Neutrophil (primary cell): ENCODE measurements at regions not wholly inside any gene's neighbourhood (a gene's known extent, or its start where the extent isn't known, plus 50 kb on each side); places are given as distances from the start of the nearest gene placed in this dataset.
"Not testable (repeated sequence)": the region's sequence is repeated elsewhere in the genome, so short reads cannot be mapped to it uniquely, and the experiment has no call there.

Experiments
- H3K27ac ChIP-seq: fragments of 200-600 bp; sonication (generic); 2 replicates; pipeline ENCODE4 v1.5.1; 2016; ENCODE audit warnings: mild to moderate bottlenecking, moderate library complexity
- H3K27me3 ChIP-seq: fragments of 200-600 bp; sonication (generic); 2 replicates; pipeline ENCODE4 v1.6.0; 2016; ENCODE audit warnings: mild to moderate bottlenecking
- H3K36me3 ChIP-seq: fragments of 200-600 bp; sonication (generic); 2 replicates; pipeline ENCODE4 v1.5.1; 2017
- H3K4me1 ChIP-seq, 2 experiments: fragments of 200-600 bp in 1 of 2; sonication (generic) in 1 of 2; 1 replicate in 1 of 2; 2 replicates in 1 of 2; pipeline versions ENCODE4 v1.5.1 to v1.6.1; 2013 to 2016; ENCODE audit warnings: low read depth in 1 of 2, low read length in 1 of 2, mild to moderate bottlenecking in 1 of 2, moderate library complexity in 1 of 2; ENCODE audit not compliant: control insufficient read depth in 1 of 2, insufficient read depth in 1 of 2
- H3K4me3 ChIP-seq, 2 experiments: fragments of 200-600 bp in 1 of 2; sonication (generic) in 1 of 2; 1 replicate in 1 of 2; 2 replicates in 1 of 2; pipeline ENCODE4 v1.5.1; 2013 to 2016; ENCODE audit warnings: low read depth in 1 of 2, low read length in 1 of 2, mild to moderate bottlenecking in 1 of 2, moderate library complexity in 1 of 2
- H3K9me3 ChIP-seq: fragments of 200-600 bp; sonication (generic); 2 replicates; pipeline ENCODE4 v1.5.1; 2016
- TF ChIP-seq, protein P1 (sequence below): fragments of 200-600 bp; sonication (generic); IDR thresholded peaks from 2 replicates; pipeline ENCODE4 v1.5.1; 2016; ENCODE audit warnings: antibody characterized with exemption

- Histone ChIP-seq H3K27me3 (no peaks in the 10 kb centered on the region), H3K27ac (no peak overlapping the region), H3K4me1 (no peaks in the 10 kb centered on the region), H3K36me3 (no peaks in the 10 kb centered on the region), H3K4me3 (no peak overlapping the region), H3K9me3 (no peaks in the 10 kb centered on the region)
- TF ChIP-seq, protein P1, sequence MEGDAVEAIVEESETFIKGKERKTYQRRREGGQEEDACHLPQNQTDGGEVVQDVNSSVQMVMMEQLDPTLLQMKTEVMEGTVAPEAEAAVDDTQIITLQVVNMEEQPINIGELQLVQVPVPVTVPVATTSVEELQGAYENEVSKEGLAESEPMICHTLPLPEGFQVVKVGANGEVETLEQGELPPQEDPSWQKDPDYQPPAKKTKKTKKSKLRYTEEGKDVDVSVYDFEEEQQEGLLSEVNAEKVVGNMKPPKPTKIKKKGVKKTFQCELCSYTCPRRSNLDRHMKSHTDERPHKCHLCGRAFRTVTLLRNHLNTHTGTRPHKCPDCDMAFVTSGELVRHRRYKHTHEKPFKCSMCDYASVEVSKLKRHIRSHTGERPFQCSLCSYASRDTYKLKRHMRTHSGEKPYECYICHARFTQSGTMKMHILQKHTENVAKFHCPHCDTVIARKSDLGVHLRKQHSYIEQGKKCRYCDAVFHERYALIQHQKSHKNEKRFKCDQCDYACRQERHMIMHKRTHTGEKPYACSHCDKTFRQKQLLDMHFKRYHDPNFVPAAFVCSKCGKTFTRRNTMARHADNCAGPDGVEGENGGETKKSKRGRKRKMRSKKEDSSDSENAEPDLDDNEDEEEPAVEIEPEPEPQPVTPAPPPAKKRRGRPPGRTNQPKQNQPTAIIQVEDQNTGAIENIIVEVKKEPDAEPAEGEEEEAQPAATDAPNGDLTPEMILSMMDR = no peak
Observed at GRCh38 chr2:31813016-31813415, 197.8 kb downstream of the MEMO1 start.

DNA sequence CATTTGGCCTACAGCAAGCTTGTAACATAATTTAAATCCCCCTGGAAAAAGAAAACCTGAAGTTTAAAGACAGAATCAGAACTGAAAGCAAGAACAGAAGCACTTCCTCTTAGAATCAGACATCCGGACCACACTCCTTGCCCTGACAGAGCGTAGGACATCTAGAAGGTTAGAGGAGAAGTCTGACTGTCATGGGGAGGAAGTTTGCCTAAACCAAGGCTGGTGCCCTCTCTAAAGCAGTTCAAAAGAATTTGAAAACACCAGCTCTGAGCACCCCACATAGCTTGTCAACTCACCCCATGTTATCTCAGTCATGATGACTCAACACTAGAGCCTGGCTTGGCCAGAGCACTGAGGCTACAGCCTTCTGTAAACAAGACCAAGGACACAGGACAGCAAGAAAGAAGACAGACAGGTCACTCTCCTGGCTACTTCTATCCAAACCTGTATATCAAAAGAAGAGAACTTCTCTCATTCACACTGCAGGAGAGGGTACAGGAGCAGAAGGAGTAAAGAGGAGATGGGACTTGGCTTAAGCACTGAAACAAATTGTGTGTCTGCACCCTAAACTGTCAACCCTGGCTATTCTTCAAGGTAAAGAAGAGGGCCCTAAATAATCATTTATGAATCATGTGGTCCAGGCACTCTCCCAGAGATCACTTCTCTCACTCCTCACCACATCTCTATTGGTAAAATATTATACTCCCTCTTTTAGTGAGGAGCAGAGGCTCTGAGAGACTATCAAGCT, 198.6 kb downstream of the MEMO1 start:
- H3K36me3 ChIP-seq = no peaks in the 10 kb centered on the region
- H3K4me3 ChIP-seq = no peak overlapping the region
- H3K9me3 ChIP-seq = no peaks in the 10 kb centered on the region
- H3K27me3 ChIP-seq = no peaks in the 10 kb centered on the region
- H3K27ac ChIP-seq = no peak overlapping the region
- TF ChIP-seq, protein P1 = no peak
- no peaks in the 10 kb centered on the region for H3K4me1 ChIP-seq

GRCh38 chr2:31811482-31811881, 199.3 kb downstream of the MEMO1 start:
- Histone ChIP-seq H3K27ac (no peak overlapping the region), H3K36me3 (no peaks in the 10 kb centered on the region), H3K9me3 (no peaks in the 10 kb centered on the region), H3K4me1 (no peaks in the 10 kb centered on the region), H3K27me3 (no peaks in the 10 kb centered on the region), H3K4me3 (no peak overlapping the region)
- TF ChIP-seq, protein P1 = no peak

DNA sequence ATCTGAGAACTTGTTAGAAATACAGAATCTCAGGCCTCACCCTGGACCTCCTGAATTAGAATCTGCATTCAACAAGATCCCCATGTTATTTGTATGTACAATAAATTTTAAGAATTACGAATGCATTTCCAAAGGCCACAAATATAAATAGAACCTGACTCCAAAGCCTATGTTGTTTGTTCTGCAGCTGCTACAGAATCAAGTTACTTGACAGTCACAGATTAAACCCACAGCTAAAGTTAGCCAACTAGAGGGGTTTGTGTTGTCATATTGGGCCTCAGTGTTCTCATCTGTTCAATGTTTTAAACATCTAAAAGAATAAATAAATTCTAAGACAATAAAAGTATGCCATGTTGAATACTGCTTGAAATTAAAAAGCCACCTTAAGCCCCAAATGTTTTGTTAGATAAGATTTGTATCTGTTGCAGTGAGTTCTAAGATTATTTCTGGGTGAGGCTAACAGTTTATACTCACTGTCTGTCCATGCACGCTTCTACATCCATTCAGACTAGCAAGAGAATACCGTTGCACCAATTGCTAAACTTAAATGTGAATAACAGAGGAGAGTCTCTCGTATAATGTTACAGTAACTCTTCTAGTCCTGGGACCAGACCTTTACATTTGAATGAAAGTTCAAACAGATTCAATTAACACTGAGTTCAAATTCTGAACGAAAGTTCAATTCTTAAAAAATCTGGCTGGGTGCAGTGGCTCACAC, 200.4 kb downstream of the MEMO1 start:
- Histone ChIP-seq H3K27me3 (no peaks in the 10 kb centered on the region), H3K27ac (no peak overlapping the region), H3K36me3 (no peaks in the 10 kb centered on the region), H3K4me1 (no peaks in the 10 kb centered on the region), H3K9me3 (no peaks in the 10 kb centered on the region), H3K4me3 (no peak overlapping the region)
- TF ChIP-seq, protein P1 = no peak

DNA sequence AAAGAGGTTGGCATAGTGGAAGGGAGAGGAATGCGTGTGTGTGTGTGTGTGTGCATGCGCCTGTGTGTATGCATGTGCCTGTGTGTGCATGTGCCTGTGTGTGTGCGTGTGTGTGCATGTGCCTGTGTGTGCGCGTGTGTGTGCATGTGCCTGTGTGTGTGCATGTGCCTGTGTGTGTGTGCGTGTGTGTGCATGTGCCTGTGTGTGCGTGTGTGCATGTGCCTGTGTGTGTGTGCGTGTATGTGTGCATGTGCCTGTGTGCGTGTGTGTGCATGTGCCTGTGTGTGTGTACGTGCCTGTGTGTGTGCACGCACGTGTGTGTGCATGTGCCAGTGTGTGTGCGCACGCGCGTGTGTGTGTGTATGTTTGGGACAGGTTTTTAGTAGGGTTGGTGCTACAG, 205.1 kb downstream of the MEMO1 start:
- Histone ChIP-seq H3K9me3 (no peaks in the 10 kb centered on the region), H3K27me3 (no peaks in the 10 kb centered on the region), H3K36me3 (no peaks in the 10 kb centered on the region), H3K4me3 (no peak overlapping the region), H3K4me1 (no peaks in the 10 kb centered on the region), H3K27ac (no peak overlapping the region)
- TF ChIP-seq, protein P1 = no peak

DNA sequence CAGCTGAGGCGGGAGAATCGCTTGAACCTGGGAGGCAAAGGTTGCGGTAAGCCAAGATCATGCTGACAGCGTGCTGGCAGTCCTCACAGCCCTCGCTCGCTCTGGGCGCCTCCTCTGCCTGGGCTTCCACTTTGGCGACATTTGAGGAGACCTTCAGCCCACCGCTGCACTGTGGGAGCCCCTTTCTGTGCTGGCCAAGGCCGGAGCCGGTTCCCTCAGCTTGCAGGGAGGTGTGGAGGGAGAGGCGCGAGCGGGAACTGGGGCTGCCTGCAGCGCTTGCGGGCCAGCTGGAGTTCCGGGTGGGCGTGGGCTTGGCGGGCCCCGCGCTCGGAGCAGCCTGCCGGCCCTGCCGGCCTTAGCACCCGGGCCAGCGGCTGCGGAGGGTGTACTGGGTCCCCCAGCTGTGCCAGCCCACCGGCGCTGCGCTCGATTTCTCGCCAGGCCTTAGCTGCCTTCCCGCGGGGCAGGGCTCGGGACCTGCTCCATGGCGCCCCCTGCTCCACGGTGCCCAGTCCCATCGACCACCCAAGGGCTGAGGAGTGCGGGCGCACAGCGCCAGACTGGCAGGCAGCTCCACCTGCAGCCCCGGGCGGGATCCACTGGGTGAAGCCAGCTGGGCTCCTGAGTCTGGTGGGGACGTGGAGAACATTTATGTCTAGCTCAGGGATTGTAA, 207.2 kb downstream of the MEMO1 start:
- not testable (repeated sequence) for H3K4me3 ChIP-seq, H3K27me3 ChIP-seq, H3K36me3 ChIP-seq, H3K9me3 ChIP-seq, H3K27ac ChIP-seq, H3K4me1 ChIP-seq
